Common myeloid progenitor, CD34-positive (primary cell): ENCODE measurements at regions not wholly inside any gene's neighbourhood (a gene's known extent, or its start where the extent isn't known, plus 50 kb on each side); places are given as distances from the start of the nearest gene placed in this dataset.
"Not testable (repeated sequence)": the region's sequence is repeated elsewhere in the genome, so short reads cannot be mapped to it uniquely, and the experiment has no call there.

Source experiments
- CTCF ChIA-PET: fragments of 350-600 bp; sonication (Branson Sonifier 250); formaldehyde crosslinking; loops from one replicate; lab custom pipeline; 2021; ENCODE audit warnings: antibody characterized with exemption; lab: Charles Lee
- POLR2A ChIA-PET: fragments of 350-600 bp; sonication (Branson Sonifier 250); formaldehyde crosslinking; loops from one replicate; lab custom pipeline; 2021; ENCODE audit warnings: antibody characterized with exemption; lab: Charles Lee
- DNase-seq, 3 donors: peaks; one replicate each; pipeline versions ENCODE4 v3.0.0 to v3.0.0-alpha.2; 2013
- H3K27ac ChIP-seq, 2 experiments: 1 replicate in 1 of 2; 2 replicates in 1 of 2; pipeline ENCODE4 v1.7.0; 2013; ENCODE audit warnings: inconsistent platforms in 2 of 2, low read length in 2 of 2, mild to moderate bottlenecking in 2 of 2, low read depth in 1 of 2, moderate library complexity in 1 of 2; ENCODE audit not compliant: severe bottlenecking in 2 of 2, insufficient read depth in 1 of 2, poor library complexity in 1 of 2
- H3K27me3 ChIP-seq, 5 experiments: replicated peaks in 2 of 5; 1 replicate in 3 of 5; 2 replicates in 2 of 5; pipeline versions ENCODE4 v1.6.1 to v1.7.0; 2013; ENCODE audit warnings: low read length in 4 of 5, mild to moderate bottlenecking in 2 of 5, moderate library complexity in 2 of 5, inconsistent platforms in 1 of 5; ENCODE audit not compliant: insufficient read depth in 5 of 5, control insufficient read depth in 4 of 5
- H3K36me3 ChIP-seq, 4 experiments: 1 replicate in 2 of 4; 2 replicates in 2 of 4; pipeline versions ENCODE4 v1.6.1 to v1.7.0; 2013; ENCODE audit warnings: low read length in 3 of 4, control low read depth in 1 of 4, mild to moderate bottlenecking in 1 of 4; ENCODE audit not compliant: control insufficient read depth in 4 of 4, insufficient read depth in 4 of 4
- H3K4me1 ChIP-seq, 4 experiments: 1 replicate in 3 of 4; 2 replicates in 1 of 4; pipeline versions ENCODE4 v1.6.1 to v1.7.1; 2013; ENCODE audit warnings: low read length in 3 of 4, mild to moderate bottlenecking in 3 of 4, control low read depth in 1 of 4, inconsistent platforms in 1 of 4, moderate library complexity in 1 of 4; ENCODE audit not compliant: control insufficient read depth in 4 of 4, insufficient read depth in 4 of 4; ENCODE audit errors: control extremely low read depth in 1 of 4
- H3K4me3 ChIP-seq, 7 experiments: 1 replicate in 4 of 7; 2 replicates in 3 of 7; pipeline versions ENCODE4 v1.5.1 to v1.7.0; 2013; ENCODE audit warnings: mild to moderate bottlenecking in 7 of 7, low read length in 6 of 7, moderate library complexity in 6 of 7, inconsistent platforms in 2 of 7, low read depth in 2 of 7, control low read depth in 1 of 7; ENCODE audit not compliant: insufficient read depth in 4 of 7, control insufficient read depth in 1 of 7; ENCODE audit errors: extremely low read depth in 1 of 7
- H3K9me3 ChIP-seq, 5 experiments: 1 replicate in 4 of 5; 2 replicates in 1 of 5; pipeline versions ENCODE4 v1.6.1 to v1.7.1; 2013; ENCODE audit warnings: low read length in 4 of 5, mild to moderate bottlenecking in 2 of 5, inconsistent platforms in 1 of 5, low read depth in 1 of 5, moderate library complexity in 1 of 5; ENCODE audit not compliant: control insufficient read depth in 4 of 5, insufficient read depth in 2 of 5; ENCODE audit errors: control extremely low read depth in 1 of 5
- WGBS: methylation state at CpG from one replicate; pipeline ENCODE4 v1.1.5; 2013; ENCODE audit not compliant: insufficient coverage; 5-methylcytosine and 5-hydroxymethylcytosine counted together

GRCh38 chr18:30439174-30439573, 603.4 kb downstream of the DSC3 start:
- Histone ChIP-seq H3K27ac (no peak overlapping the region), H3K4me3 (no peak overlapping the region), H3K27me3 (no peaks in the 10 kb centered on the region), H3K9me3 (no peaks in the 10 kb centered on the region), H3K4me1 (no peaks in the 10 kb centered on the region), H3K36me3 (no peaks in the 10 kb centered on the region)
- 94% methylated on average over 2 of the region's 2 CpGs for WGBS
- CTCF ChIA-PET, result no interaction called here
- no peak for DNase-seq
- POLR2A ChIA-PET, result no interaction called here

GRCh38 chr18:30432349-30432748, 610.2 kb downstream of the DSC3 start:
- no peak overlapping the region for H3K4me3 ChIP-seq
- DNase-seq, result no peak
- H3K27ac ChIP-seq, result no peak overlapping the region
- no peaks in the 10 kb centered on the region for H3K9me3 ChIP-seq
- 80% methylated on average over 1 of the region's 2 CpGs for WGBS
- H3K27me3 ChIP-seq, result no peaks in the 10 kb centered on the region
- CTCF ChIA-PET, result no interaction called here
- H3K36me3 ChIP-seq, result no peaks in the 10 kb centered on the region
- POLR2A ChIA-PET, result no interaction called here
- no peaks in the 10 kb centered on the region for H3K4me1 ChIP-seq

- WGBS, result 98% methylated on average over 10 of the region's 11 CpGs
- DNase-seq, H3K4me3 ChIP-seq, H3K27ac ChIP-seq, H3K9me3 ChIP-seq, CTCF ChIA-PET, H3K36me3 ChIP-seq, H3K4me1 ChIP-seq, H3K27me3 ChIP-seq: not testable (repeated sequence)
- POLR2A ChIA-PET, result interaction anchor here (0.6 kb wide), 1 partner anchor 453 kb away, joined by 3 read pairs; no protein-coding TSS in a partner anchor
These were observed 623.1 kb downstream of the DSC3 start for GRCh38 chr18:30419399-30419798.

GRCh38 chr18:30415903-30416302, 626.6 kb downstream of the DSC3 start:
- no peaks in the 10 kb centered on the region for H3K9me3 ChIP-seq
- H3K27me3 ChIP-seq, result no peaks in the 10 kb centered on the region
- H3K36me3 ChIP-seq, result no peaks in the 10 kb centered on the region
- no peak overlapping the region for H3K4me3 ChIP-seq
- no peak for DNase-seq
- WGBS, result 80% methylated on average over 1 of the region's 2 CpGs
- no peak overlapping the region for H3K27ac ChIP-seq
- CTCF ChIA-PET, result no interaction called here
- H3K4me1 ChIP-seq, result no peaks in the 10 kb centered on the region
- POLR2A ChIA-PET, result no interaction called here

GRCh38 chr18:30409120-30409519, 633.4 kb downstream of the DSC3 start:
- H3K4me3 ChIP-seq, result no peak overlapping the region
- no peaks in the 10 kb centered on the region for H3K27me3 ChIP-seq
- H3K9me3 ChIP-seq, result peaks cover 0 to 5% (median 0%) of the 10 kb centered on the region in 5 experiments
- H3K27ac ChIP-seq, result no peak overlapping the region
- POLR2A ChIA-PET, result no interaction called here
- H3K4me1 ChIP-seq, result no peaks in the 10 kb centered on the region
- WGBS, result 88% methylated on average over 2 of the region's 3 CpGs
- no peak for DNase-seq
- CTCF ChIA-PET, result no interaction called here
- no peaks in the 10 kb centered on the region for H3K36me3 ChIP-seq

- Histone ChIP-seq H3K4me1 (no peaks in the 10 kb centered on the region), H3K27me3 (no peaks in the 10 kb centered on the region), H3K27ac (no peak overlapping the region), H3K36me3 (no peaks in the 10 kb centered on the region), H3K4me3 (no peak overlapping the region), H3K9me3 (peaks cover 0 to 5% (median 0%) of the 10 kb centered on the region in 5 experiments)
- CTCF ChIA-PET, result no interaction called here
- WGBS, result no CpG with 5 or more reads among the region's 3 CpGs
- DNase-seq, result no peak
- POLR2A ChIA-PET, result no interaction called here
These were observed 635.8 kb downstream of the DSC3 start for GRCh38 chr18:30406728-30407127.

- ChIA-PET POLR2A (no interaction called here), CTCF (no interaction called here)
- DNase-seq, result no peak
- peaks cover 0 to 5% (median 0%) of the 10 kb centered on the region in 5 experiments for H3K9me3 ChIP-seq
- H3K27me3 ChIP-seq, result no peaks in the 10 kb centered on the region
- H3K4me1 ChIP-seq, result no peaks in the 10 kb centered on the region
- H3K27ac ChIP-seq, result no peak overlapping the region
- WGBS, result 100% methylated on average over 1 of the region's 1 CpG
- H3K4me3 ChIP-seq, result no peak overlapping the region
- H3K36me3 ChIP-seq, result no peaks in the 10 kb centered on the region
These were observed 637.5 kb downstream of the DSC3 start for GRCh38 chr18:30405038-30405437.
